ENCODE measurements at regions not wholly inside any gene's neighbourhood (a gene's known extent, or its start where the extent isn't known, plus 50 kb on each side); places are given as distances from the start of the nearest gene placed in this dataset.

DNA sequence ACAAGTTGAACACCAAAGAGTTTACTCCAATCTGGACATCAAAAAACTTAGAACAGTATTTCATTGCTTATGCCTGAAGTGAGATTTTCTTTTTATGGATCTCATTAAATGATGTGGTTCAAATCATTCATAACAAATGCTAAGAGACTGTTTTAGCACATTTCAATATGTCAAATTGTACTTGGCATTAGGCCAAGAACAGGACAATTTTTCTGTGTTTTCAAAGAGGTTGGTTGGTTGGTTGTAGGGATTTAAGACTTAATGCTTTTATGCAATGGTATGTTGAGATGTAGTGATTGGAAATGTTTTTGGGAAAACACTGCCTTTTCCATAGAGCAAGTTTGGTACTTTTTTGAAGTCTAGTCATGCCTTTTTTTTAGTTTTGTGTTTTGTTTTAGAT, 510.4 kb downstream of the ZNF674 start:
- peaks cover 20% of the 10 kb centered on the region for H3K27me3 Mint-ChIP-seq (ENCODE audit: insufficient read depth, unreplicated experiment)
- H3K4me3 Mint-ChIP-seq (ENCODE audit: unreplicated experiment) = no peak overlapping the region
- H3K36me3 Mint-ChIP-seq (ENCODE audit: insufficient read depth, unreplicated experiment) = no peaks in the 10 kb centered on the region
- intact Hi-C loops (cut with micrococcal nuclease) = no loop called here
- H3K4me1 Mint-ChIP-seq (ENCODE audit: insufficient read depth, unreplicated experiment) = no peaks in the 10 kb centered on the region
- ChIA-PET CTCF (interaction anchor here (0.6 kb wide), 1 partner anchor 147 kb away, joined by 3 read pairs; no protein-coding TSS in a partner anchor), POLR2A (interaction anchor here (0.7 kb wide), 1 partner anchor 1280 kb away, joined by 3 read pairs; no protein-coding TSS in a partner anchor)
- TF ChIP-seq, protein P1, sequence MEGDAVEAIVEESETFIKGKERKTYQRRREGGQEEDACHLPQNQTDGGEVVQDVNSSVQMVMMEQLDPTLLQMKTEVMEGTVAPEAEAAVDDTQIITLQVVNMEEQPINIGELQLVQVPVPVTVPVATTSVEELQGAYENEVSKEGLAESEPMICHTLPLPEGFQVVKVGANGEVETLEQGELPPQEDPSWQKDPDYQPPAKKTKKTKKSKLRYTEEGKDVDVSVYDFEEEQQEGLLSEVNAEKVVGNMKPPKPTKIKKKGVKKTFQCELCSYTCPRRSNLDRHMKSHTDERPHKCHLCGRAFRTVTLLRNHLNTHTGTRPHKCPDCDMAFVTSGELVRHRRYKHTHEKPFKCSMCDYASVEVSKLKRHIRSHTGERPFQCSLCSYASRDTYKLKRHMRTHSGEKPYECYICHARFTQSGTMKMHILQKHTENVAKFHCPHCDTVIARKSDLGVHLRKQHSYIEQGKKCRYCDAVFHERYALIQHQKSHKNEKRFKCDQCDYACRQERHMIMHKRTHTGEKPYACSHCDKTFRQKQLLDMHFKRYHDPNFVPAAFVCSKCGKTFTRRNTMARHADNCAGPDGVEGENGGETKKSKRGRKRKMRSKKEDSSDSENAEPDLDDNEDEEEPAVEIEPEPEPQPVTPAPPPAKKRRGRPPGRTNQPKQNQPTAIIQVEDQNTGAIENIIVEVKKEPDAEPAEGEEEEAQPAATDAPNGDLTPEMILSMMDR (IDR thresholded peaks at IDR 0.05; ENCODE audit: unreplicated experiment) = no peak
- H3K9me3 Mint-ChIP-seq (ENCODE audit: unreplicated experiment) = no peaks in the 10 kb centered on the region
- no peak for DNase-seq (ENCODE audit: unreplicated experiment)
- BruUV-seq (replicated peaks) = no TSS peak
- no peak overlapping the region for H3K27ac Mint-ChIP-seq (ENCODE audit: low read depth, unreplicated experiment)

DNA sequence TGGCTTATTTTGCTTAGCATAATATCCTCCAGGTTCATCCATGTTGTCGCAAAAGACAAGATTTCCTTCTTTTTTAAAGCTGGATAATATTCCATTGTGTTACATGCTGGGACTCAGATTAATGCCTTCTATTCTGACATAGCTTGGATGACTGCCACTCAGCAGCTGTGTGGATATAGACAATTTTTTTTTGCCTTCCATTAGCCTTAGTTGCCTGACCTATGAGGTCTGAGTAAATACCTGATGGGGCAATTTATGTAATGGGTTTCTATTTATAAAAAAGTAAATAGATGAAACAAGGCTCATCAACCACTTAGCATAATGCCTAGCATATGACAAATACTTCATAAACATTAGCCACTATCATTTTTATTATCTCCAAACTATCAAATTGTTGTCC, 515.4 kb downstream of the ZNF674 start:
- no peaks in the 10 kb centered on the region for H3K4me1 Mint-ChIP-seq (ENCODE audit: insufficient read depth, unreplicated experiment)
- POLR2A ChIA-PET = no interaction called here
- no peak overlapping the region for H3K4me3 Mint-ChIP-seq (ENCODE audit: unreplicated experiment)
- CTCF ChIA-PET = interaction anchor here (0.5 kb wide), 1 partner anchor 202 kb away, joined by 3 read pairs; no protein-coding TSS in a partner anchor
- H3K27me3 Mint-ChIP-seq (ENCODE audit: insufficient read depth, unreplicated experiment) = peaks cover 31% of the 10 kb centered on the region
- H3K27ac Mint-ChIP-seq (ENCODE audit: low read depth, unreplicated experiment) = no peak overlapping the region
- intact Hi-C loops (cut with micrococcal nuclease) = no loop called here
- BruUV-seq (replicated peaks) = no TSS peak
- TF ChIP-seq, protein P1 (IDR thresholded peaks at IDR 0.05; ENCODE audit: unreplicated experiment) = no peak
- no peaks in the 10 kb centered on the region for H3K36me3 Mint-ChIP-seq (ENCODE audit: insufficient read depth, unreplicated experiment)
- DNase-seq (ENCODE audit: unreplicated experiment) = no peak
- H3K9me3 Mint-ChIP-seq (ENCODE audit: unreplicated experiment) = peaks cover 1% of the 10 kb centered on the region

DNA sequence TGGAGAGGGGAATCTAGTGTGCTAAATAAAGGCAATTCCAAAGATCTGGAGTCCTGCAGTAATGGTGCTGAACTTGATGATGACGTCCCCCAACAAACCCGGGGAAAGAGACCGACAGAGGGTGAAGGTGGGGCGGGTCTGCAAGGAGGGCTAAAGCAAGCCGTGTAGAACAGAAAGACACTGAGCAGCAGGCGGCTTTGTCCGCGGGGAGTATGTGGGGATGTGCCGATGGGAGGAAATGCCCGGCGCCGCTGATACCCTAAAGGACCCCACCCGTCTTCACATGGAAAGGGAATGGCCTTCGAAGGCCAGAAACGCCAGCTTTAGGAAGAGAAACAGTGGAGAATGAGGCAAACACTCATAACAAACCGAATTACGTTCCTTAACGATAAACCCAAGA, 528.9 kb downstream of the ZNF674 start:
- no peak overlapping the region for H3K4me3 Mint-ChIP-seq (ENCODE audit: unreplicated experiment)
- peaks cover 15% of the 10 kb centered on the region for H3K27me3 Mint-ChIP-seq (ENCODE audit: insufficient read depth, unreplicated experiment)
- DNase-seq (ENCODE audit: unreplicated experiment) = no peak
- CTCF ChIA-PET = no interaction called here
- no peak overlapping the region for H3K27ac Mint-ChIP-seq (ENCODE audit: low read depth, unreplicated experiment)
- TF ChIP-seq, protein P1 (IDR thresholded peaks at IDR 0.05; ENCODE audit: unreplicated experiment) = no peak
- POLR2A ChIA-PET = no interaction called here
- BruUV-seq (replicated peaks) = no TSS peak
- no peaks in the 10 kb centered on the region for H3K4me1 Mint-ChIP-seq (ENCODE audit: insufficient read depth, unreplicated experiment)
- intact Hi-C loops (cut with micrococcal nuclease) = no loop called here
- H3K9me3 Mint-ChIP-seq (ENCODE audit: unreplicated experiment) = no peaks in the 10 kb centered on the region
- no peaks in the 10 kb centered on the region for H3K36me3 Mint-ChIP-seq (ENCODE audit: insufficient read depth, unreplicated experiment)

DNA sequence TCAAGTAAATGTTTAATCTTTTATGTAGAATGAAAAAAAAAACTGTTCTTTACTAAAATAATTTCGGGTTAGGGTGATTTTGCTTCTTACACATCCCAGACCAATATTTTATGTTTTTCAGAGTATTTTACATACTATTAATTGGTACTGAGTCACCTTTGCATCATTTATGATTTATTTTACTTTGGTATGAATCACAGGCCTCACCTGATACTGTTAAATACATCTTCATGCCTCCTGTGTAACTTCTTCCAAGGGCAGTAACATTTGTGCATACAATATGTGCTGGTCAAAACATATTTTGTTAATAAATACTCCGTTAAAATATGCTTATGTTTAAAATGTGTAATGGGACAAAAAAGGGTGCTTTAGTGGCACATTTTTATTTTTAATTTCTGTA, 529.6 kb downstream of the ZNF674 start:
- no peaks in the 10 kb centered on the region for H3K4me1 Mint-ChIP-seq (ENCODE audit: insufficient read depth, unreplicated experiment)
- intact Hi-C loops (cut with micrococcal nuclease) = no loop called here
- TF ChIP-seq, protein P1 (IDR thresholded peaks at IDR 0.05; ENCODE audit: unreplicated experiment) = no peak
- ChIA-PET POLR2A (no interaction called here), CTCF (no interaction called here)
- no peak for DNase-seq (ENCODE audit: unreplicated experiment)
- H3K4me3 Mint-ChIP-seq (ENCODE audit: unreplicated experiment) = no peak overlapping the region
- no peak overlapping the region for H3K27ac Mint-ChIP-seq (ENCODE audit: low read depth, unreplicated experiment)
- no peaks in the 10 kb centered on the region for H3K9me3 Mint-ChIP-seq (ENCODE audit: unreplicated experiment)
- peaks cover 15% of the 10 kb centered on the region for H3K27me3 Mint-ChIP-seq (ENCODE audit: insufficient read depth, unreplicated experiment)
- H3K36me3 Mint-ChIP-seq (ENCODE audit: insufficient read depth, unreplicated experiment) = no peaks in the 10 kb centered on the region
- BruUV-seq (replicated peaks) = no TSS peak
